CD4-positive, alpha-beta T cell (primary cell): ENCODE measurements at regions not wholly inside any gene's neighbourhood (a gene's known extent, or its start where the extent isn't known, plus 50 kb on each side); places are given as distances from the start of the nearest gene placed in this dataset.

Experiments used
- ATAC-seq: fragments of 200-7000 bp; cut with Tn5 transposase; one replicate; pipeline ENCODE4 v1.10.0; 2022; ENCODE audit warnings: mild to moderate bottlenecking; ENCODE audit not compliant: poor library complexity
- CTCF ChIA-PET: fragments of 350-600 bp; sonication (Branson Sonifier 250); formaldehyde crosslinking; loops from one replicate; lab custom pipeline; 2021; ENCODE audit warnings: antibody characterized with exemption, inconsistent platforms; lab: Charles Lee
- POLR2A ChIA-PET: fragments of 350-600 bp; sonication (Branson Sonifier 250); formaldehyde crosslinking; loops from one replicate; lab custom pipeline; 2021; ENCODE audit warnings: antibody characterized with exemption, inconsistent platforms; lab: Charles Lee
- DNase-seq, 14 experiments: peaks; one replicate each; pipeline ENCODE4 v3.0.0-alpha.2; 2013 to 2020; ENCODE audit warnings: mixed read lengths in 2 of 14
- H3K27ac ChIP-seq, 2 donors: one replicate each; pipeline versions ENCODE4 v1.5.1 to v1.7.0; 2013; ENCODE audit warnings: low read length in 2 of 2, low read depth in 1 of 2, mild to moderate bottlenecking in 1 of 2
- H3K27me3 ChIP-seq, 2 experiments: 1 replicate in 1 of 2; 2 replicates in 1 of 2; pipeline versions ENCODE4 v1.6.1 to v1.7.0; 2013; ENCODE audit warnings: low read length in 2 of 2, control low read depth in 1 of 2, mild to moderate bottlenecking in 1 of 2, moderate library complexity in 1 of 2; ENCODE audit not compliant: insufficient read depth in 2 of 2, control insufficient read depth in 1 of 2
- H3K36me3 ChIP-seq: one replicate; pipeline ENCODE4 v1.6.1; 2013; ENCODE audit warnings: low read length, control low read depth; ENCODE audit not compliant: insufficient read depth
- H3K4me1 ChIP-seq: one replicate; pipeline ENCODE4 v1.6.1; 2013; ENCODE audit warnings: low read length, control low read depth; ENCODE audit not compliant: insufficient read depth
- H3K4me3 ChIP-seq: one replicate; pipeline ENCODE4 v1.5.1; 2013; ENCODE audit warnings: mild to moderate bottlenecking, low read length, moderate library complexity
- H3K9me3 ChIP-seq, 2 experiments: 1 replicate in 1 of 2; 2 replicates in 1 of 2; pipeline versions ENCODE4 v1.6.1 to v1.7.0; 2013; ENCODE audit warnings: low read length in 2 of 2, mild to moderate bottlenecking in 2 of 2, control low read depth in 1 of 2, moderate library complexity in 1 of 2; ENCODE audit not compliant: control insufficient read depth in 1 of 2, insufficient read depth in 1 of 2
- H3K27ac Mint-ChIP-seq: one replicate; pipeline ENCODE4 v1.8.0; 2020; ENCODE audit warnings: mixed read lengths
- H3K27me3 Mint-ChIP-seq: one replicate; pipeline ENCODE4 v1.8.0; 2021; ENCODE audit warnings: mixed read lengths
- H3K36me3 Mint-ChIP-seq: one replicate; pipeline ENCODE4 v1.8.0; 2021; ENCODE audit warnings: low read depth, mixed read lengths
- H3K4me1 Mint-ChIP-seq: one replicate; pipeline ENCODE4 v1.8.0; 2021; ENCODE audit warnings: low read depth, mixed read lengths
- H3K4me3 Mint-ChIP-seq: one replicate; pipeline ENCODE4 v1.8.0; 2020; ENCODE audit warnings: mild to moderate bottlenecking, mixed read lengths
- H3K9me3 Mint-ChIP-seq: one replicate; pipeline ENCODE4 v1.8.0; 2020; ENCODE audit warnings: mixed read lengths
- intact Hi-C, 2 experiments: fragments of 100-400 bp; cut with DNase I in 1 of 2; cut with micrococcal nuclease in 1 of 2; formaldehyde crosslinking; loops; one replicate each; pipeline versions ENCODE4 v1.15.1 to v1.9.0; 2023 to 2025; cut with DNase I, micrococcal nuclease
- TF ChIP-seq, protein P1 (sequence below): fragments of 200-600 bp; IDR thresholded peaks from one replicate; pipeline ENCODE4 v1.8.0; 2022; ENCODE audit warnings: antibody characterized with exemption, mild to moderate bottlenecking

DNA sequence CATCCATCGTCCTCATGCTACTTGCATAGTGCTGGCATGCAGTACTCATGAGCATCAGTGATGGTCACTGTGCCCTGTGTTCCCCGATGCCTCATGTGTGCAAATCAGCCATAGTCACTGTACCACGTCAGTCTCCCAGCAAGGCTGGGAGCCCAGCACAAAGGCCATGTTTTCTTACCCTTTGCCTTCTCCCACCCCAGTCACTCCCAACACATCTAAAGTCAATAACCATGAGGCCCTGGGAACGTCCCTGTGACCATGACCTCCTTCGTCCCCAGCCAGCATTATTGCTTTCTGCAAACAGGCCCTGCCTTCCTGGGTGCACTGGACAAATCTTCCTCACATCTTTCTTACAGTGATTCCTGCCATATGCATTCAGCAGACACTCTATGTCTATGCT is 406.1 kb downstream of the ICE1 start:
- Histone ChIP-seq H3K4me1 (no peaks in the 10 kb centered on the region), H3K36me3 (no peaks in the 10 kb centered on the region), H3K27ac (no peak overlapping the region), H3K4me3 (no peak overlapping the region), H3K9me3 (peaks cover 0 to 5% of the 10 kb centered on the region in 2 experiments), H3K27me3 (peaks cover 0 to 6% of the 10 kb centered on the region in 2 experiments)
- Mint-ChIP-seq H3K27ac (no peak overlapping the region), H3K4me1 (no peaks in the 10 kb centered on the region), H3K27me3 (peaks cover 15% of the 10 kb centered on the region), H3K4me3 (no peak overlapping the region), H3K36me3 (no peaks in the 10 kb centered on the region), H3K9me3 (no peaks in the 10 kb centered on the region)
- intact Hi-C loops, result no loop called here
- ChIA-PET CTCF (no interaction called here), POLR2A (no interaction called here)
- DNase-seq (no peak), ATAC-seq (no peak)
- TF ChIP-seq, protein P1, sequence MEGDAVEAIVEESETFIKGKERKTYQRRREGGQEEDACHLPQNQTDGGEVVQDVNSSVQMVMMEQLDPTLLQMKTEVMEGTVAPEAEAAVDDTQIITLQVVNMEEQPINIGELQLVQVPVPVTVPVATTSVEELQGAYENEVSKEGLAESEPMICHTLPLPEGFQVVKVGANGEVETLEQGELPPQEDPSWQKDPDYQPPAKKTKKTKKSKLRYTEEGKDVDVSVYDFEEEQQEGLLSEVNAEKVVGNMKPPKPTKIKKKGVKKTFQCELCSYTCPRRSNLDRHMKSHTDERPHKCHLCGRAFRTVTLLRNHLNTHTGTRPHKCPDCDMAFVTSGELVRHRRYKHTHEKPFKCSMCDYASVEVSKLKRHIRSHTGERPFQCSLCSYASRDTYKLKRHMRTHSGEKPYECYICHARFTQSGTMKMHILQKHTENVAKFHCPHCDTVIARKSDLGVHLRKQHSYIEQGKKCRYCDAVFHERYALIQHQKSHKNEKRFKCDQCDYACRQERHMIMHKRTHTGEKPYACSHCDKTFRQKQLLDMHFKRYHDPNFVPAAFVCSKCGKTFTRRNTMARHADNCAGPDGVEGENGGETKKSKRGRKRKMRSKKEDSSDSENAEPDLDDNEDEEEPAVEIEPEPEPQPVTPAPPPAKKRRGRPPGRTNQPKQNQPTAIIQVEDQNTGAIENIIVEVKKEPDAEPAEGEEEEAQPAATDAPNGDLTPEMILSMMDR, result no peak

DNA sequence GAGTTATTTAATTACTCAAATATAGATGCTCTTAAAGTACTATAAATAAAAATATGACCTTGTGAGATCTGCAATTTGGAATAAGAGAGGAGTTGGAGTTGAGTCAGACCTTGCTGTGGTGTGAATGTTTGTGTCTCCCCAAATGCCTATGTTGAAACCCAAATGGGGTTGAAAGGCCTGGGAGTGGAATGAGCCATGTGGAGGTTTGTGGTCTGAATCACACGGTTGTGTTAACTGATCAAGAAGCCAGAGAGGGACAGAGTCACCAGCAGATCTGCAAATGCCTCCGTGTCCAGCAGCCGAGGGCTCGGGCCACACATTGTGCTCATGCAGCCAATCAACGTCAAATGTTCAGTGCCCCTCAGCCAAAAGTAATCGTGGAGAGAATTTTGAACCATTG is 404.4 kb downstream of the ICE1 start:
- Mint-ChIP-seq H3K4me1 (no peaks in the 10 kb centered on the region), H3K27me3 (peaks cover 15% of the 10 kb centered on the region), H3K4me3 (no peak overlapping the region), H3K27ac (no peak overlapping the region), H3K9me3 (no peaks in the 10 kb centered on the region), H3K36me3 (no peaks in the 10 kb centered on the region)
- intact Hi-C loops, result no loop called here
- Histone ChIP-seq H3K36me3 (no peaks in the 10 kb centered on the region), H3K27me3 (peaks cover 0 to 6% of the 10 kb centered on the region in 2 experiments), H3K4me1 (no peaks in the 10 kb centered on the region), H3K9me3 (peaks cover 0 to 10% of the 10 kb centered on the region in 2 experiments), H3K4me3 (no peak overlapping the region), H3K27ac (no peak overlapping the region)
- ATAC-seq, result no peak
- ChIA-PET CTCF (no interaction called here), POLR2A (no interaction called here)
- no peak for DNase-seq
- TF ChIP-seq, protein P1, result no peak

DNA sequence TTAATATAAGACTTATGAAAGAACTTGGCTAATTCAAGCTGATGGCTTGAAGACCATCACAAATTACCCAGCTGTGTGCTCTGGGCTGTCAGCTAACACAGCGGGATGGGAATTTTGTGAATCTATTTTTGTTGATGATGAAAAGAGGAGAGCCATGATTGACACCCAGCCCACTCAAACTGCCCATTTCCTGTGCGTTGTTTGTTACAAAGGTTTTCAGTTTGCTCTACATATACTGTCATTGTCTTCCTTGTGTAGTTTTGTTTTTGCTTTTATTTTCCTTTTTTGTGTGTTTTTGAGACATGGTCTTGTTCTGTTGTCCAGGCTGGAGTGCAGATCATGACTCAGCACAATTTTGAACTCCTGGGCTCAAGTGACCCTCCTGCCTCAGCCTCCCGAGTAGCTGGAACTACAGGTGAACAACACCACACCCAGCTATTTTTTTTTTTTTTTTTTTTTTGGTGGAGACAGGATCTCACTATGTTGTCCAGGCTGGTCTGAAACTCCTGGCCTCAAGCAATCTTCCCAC is 400.3 kb downstream of the ICE1 start:
- Histone ChIP-seq H3K27ac (no peak overlapping the region), H3K4me1 (no peaks in the 10 kb centered on the region), H3K9me3 (peaks cover 0 to 10% of the 10 kb centered on the region in 2 experiments), H3K4me3 (no peak overlapping the region), H3K27me3 (no peaks in the 10 kb centered on the region), H3K36me3 (no peaks in the 10 kb centered on the region)
- H3K36me3 Mint-ChIP-seq, result no peaks in the 10 kb centered on the region
- H3K4me3 Mint-ChIP-seq, result no peak overlapping the region
- no peaks in the 10 kb centered on the region for H3K4me1 Mint-ChIP-seq
- ChIA-PET CTCF (interaction anchor here (0.6 kb wide), 1 partner anchor 1766 kb away, joined by 3 read pairs; no protein-coding TSS in a partner anchor), POLR2A (no interaction called here)
- TF ChIP-seq, protein P1, result no peak
- peaks cover 6% of the 10 kb centered on the region for H3K27me3 Mint-ChIP-seq
- DNase-seq, result no peak
- no peaks in the 10 kb centered on the region for H3K9me3 Mint-ChIP-seq
- no peak overlapping the region for H3K27ac Mint-ChIP-seq
- no peak for ATAC-seq
- intact Hi-C loops, result no loop called here
